Vagina (tissue), 2 donors: ENCODE measurements at regions not wholly inside any gene's neighbourhood (a gene's known extent, or its start where the extent isn't known, plus 50 kb on each side); places are given as distances from the start of the nearest gene placed in this dataset.

ENCODE experiments used
- POLR2A ChIP-seq, 2 donors: fragments of 450-650 bp; IDR thresholded peaks; one replicate each; pipeline ENCODE4 v1.6.1; 2017; ENCODE audit warnings: antibody characterized with exemption in 2 of 2, mild to moderate bottlenecking in 2 of 2, moderate library complexity in 2 of 2
- POLR2AphosphoS5 ChIP-seq, 2 donors: sonication (generic); formaldehyde crosslinking; IDR thresholded peaks; one replicate each; pipeline ENCODE4 v1.9.0; 2017; ENCODE audit warnings: antibody characterized with exemption in 2 of 2, mild to moderate bottlenecking in 2 of 2, low read depth in 1 of 2; ENCODE audit not compliant: insufficient read depth in 1 of 2
- TF ChIP-seq, protein P1 (sequence below), 3 experiments: fragments of 450-650 bp in 2 of 3; fragments of 200-600 bp in 1 of 3; sonication (generic) in 1 of 3; IDR thresholded peaks; one replicate each; pipeline ENCODE4 v1.5.1; 2017 to 2019; ENCODE audit warnings: antibody characterized with exemption in 3 of 3, mild to moderate bottlenecking in 2 of 3, moderate library complexity in 2 of 3

DNA sequence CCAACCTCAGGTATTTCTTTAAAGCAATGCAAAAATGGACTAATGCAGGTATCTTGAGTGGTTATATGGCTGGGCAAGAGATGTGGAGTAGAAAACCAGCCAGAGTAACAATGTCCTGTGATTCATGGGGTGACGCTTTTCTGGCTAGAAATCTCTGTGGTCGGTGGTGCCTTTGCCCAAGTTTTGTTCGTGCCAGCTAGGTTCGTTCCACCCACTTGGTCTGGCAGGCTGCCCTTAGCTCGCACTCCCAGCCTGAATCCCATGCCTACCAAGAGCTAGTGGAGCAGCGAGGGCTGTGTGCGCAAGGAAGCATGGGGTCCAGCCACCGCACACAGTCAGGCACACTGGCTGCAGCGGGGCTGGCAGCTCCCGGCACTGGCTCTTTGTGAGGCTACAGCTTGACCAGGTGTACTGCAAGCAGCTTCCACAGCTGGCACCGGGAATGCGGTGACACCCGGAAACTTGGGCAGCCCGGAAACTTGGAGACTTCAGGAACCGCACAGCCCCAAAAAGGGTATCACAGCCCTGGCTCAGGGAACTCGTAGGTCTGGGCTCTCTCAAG, 349.6 kb upstream of the PCDH20 start:
- TF ChIP-seq, protein P1, sequence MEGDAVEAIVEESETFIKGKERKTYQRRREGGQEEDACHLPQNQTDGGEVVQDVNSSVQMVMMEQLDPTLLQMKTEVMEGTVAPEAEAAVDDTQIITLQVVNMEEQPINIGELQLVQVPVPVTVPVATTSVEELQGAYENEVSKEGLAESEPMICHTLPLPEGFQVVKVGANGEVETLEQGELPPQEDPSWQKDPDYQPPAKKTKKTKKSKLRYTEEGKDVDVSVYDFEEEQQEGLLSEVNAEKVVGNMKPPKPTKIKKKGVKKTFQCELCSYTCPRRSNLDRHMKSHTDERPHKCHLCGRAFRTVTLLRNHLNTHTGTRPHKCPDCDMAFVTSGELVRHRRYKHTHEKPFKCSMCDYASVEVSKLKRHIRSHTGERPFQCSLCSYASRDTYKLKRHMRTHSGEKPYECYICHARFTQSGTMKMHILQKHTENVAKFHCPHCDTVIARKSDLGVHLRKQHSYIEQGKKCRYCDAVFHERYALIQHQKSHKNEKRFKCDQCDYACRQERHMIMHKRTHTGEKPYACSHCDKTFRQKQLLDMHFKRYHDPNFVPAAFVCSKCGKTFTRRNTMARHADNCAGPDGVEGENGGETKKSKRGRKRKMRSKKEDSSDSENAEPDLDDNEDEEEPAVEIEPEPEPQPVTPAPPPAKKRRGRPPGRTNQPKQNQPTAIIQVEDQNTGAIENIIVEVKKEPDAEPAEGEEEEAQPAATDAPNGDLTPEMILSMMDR (IDR thresholded peaks at IDR 0.05), result no peak
- no peak for TF ChIP-seq POLR2A (IDR thresholded peaks at IDR 0.05)
- TF ChIP-seq POLR2AphosphoS5 (IDR thresholded peaks at IDR 0.05; ENCODE audit: insufficient read depth in 1 of 2, low read depth in 1 of 2), result no peak
